LNCaP clone FGC (cell line): ENCODE measurements at regions not wholly inside any gene's neighbourhood (a gene's known extent, or its start where the extent isn't known, plus 50 kb on each side); places are given as distances from the start of the nearest gene placed in this dataset.
A peak's percentile ranks its signal among the peaks of the same experiment; 100 is the strongest.

Source experiments
- DNase-seq: peaks from one replicate; pipeline ENCODE4 v3.0.0-alpha.2; 2011; ENCODE audit warnings: low read depth
- H3K4me3 ChIP-seq: 2 replicates; pipeline ENCODE4 v1.5.1; 2011; ENCODE audit warnings: mild to moderate bottlenecking, low read depth, low read length, control low read depth
- CTCF ChIP-seq: IDR thresholded peaks from 2 replicates; pipeline ENCODE4 v1.5.1; 2012; ENCODE audit warnings: mild to moderate bottlenecking; ENCODE audit not compliant: control insufficient read depth, insufficient read depth; ENCODE audit errors: extremely low read depth

- no peak for DNase-seq
- no peak overlapping the region for H3K4me3 ChIP-seq
- no peak for TF ChIP-seq CTCF
Observed at GRCh38 chr5:106136061-106136460, 1534.7 kb downstream of the EFNA5 start.

- H3K4me3 ChIP-seq, result no peak overlapping the region
- DNase-seq, result no peak
- no peak for TF ChIP-seq CTCF
Observed at GRCh38 chr5:106135473-106135872, 1535.3 kb downstream of the EFNA5 start.

- TF ChIP-seq CTCF, result no peak
- no peak overlapping the region for H3K4me3 ChIP-seq
Observed at GRCh38 chr5:106134549-106134948, 1536.2 kb downstream of the EFNA5 start.

GRCh38 chr5:106127985-106128384 is 1542.8 kb downstream of the EFNA5 start:
- no peak for TF ChIP-seq CTCF
- H3K4me3 ChIP-seq, result no peak overlapping the region
- no peak for DNase-seq

More at GRCh38 chr5:106134549-106134948, 1536.2 kb downstream of the EFNA5 start:
- no peak for DNase-seq

GRCh38 chr5:106127341-106127781 is 1543.4 kb downstream of the EFNA5 start:
- no peak for TF ChIP-seq CTCF

GRCh38 chr5:106121972-106122605 is 1548.6 kb downstream of the EFNA5 start:
- TF ChIP-seq CTCF, result peak; percentile 90
- no peak for DNase-seq
- no peak overlapping the region for H3K4me3 ChIP-seq

More at GRCh38 chr5:106127341-106127781, 1543.4 kb downstream of the EFNA5 start:
- no peak for DNase-seq
- H3K4me3 ChIP-seq, result no peak overlapping the region

GRCh38 chr5:106116682-106117081 is 1554.1 kb downstream of the EFNA5 start:
- no peak overlapping the region for H3K4me3 ChIP-seq
- no peak for DNase-seq
- TF ChIP-seq CTCF, result no peak
